Esophagus squamous epithelium (tissue), 5 donors: ENCODE measurements at regions not wholly inside any gene's neighbourhood (a gene's known extent, or its start where the extent isn't known, plus 50 kb on each side); places are given as distances from the start of the nearest gene placed in this dataset.

ENCODE experiments used
- DNase-seq: peaks from one replicate; lab custom pipeline; 2025; lab: John Stamatoyannopoulos, UW
- H3K27ac ChIP-seq, 4 donors: fragments of 200-600 bp; sonication (generic); one replicate each; pipeline ENCODE4 v1.5.1; 2016 to 2019; ENCODE audit warnings: mild to moderate bottlenecking in 1 of 4
- H3K27me3 ChIP-seq, 4 donors: fragments of 200-600 bp; sonication (generic); 1 replicate in 3 of 4; 2 replicates in 1 of 4; pipeline versions ENCODE4 v1.5.1 to v1.6.0; 2017 to 2021; ENCODE audit warnings: antibody characterized with exemption in 1 of 4
- H3K36me3 ChIP-seq, 3 donors: fragments of 200-600 bp; sonication (generic); one replicate each; pipeline ENCODE4 v1.5.1; 2016 to 2019
- H3K4me1 ChIP-seq, 3 donors: fragments of 200-600 bp; sonication (generic); one replicate each; pipeline ENCODE4 v1.5.1; 2017 to 2019
- H3K4me3 ChIP-seq, 4 donors: fragments of 200-600 bp; sonication (generic); 1 replicate in 3 of 4; 2 replicates in 1 of 4; pipeline ENCODE4 v1.5.1; 2016 to 2019; ENCODE audit warnings: mild to moderate bottlenecking in 2 of 4, moderate library complexity in 1 of 4
- H3K9me3 ChIP-seq, 3 donors: fragments of 200-600 bp; sonication (generic); one replicate each; pipeline ENCODE4 v1.5.1; 2016 to 2019
- POLR2A ChIP-seq, 4 donors: fragments of 450-650 bp; IDR thresholded peaks; one replicate each; pipeline ENCODE4 v1.6.1; 2017; ENCODE audit warnings: antibody characterized with exemption in 4 of 4, mild to moderate bottlenecking in 4 of 4, moderate library complexity in 3 of 4
- WGBS, 2 donors: methylation state at CpG; one replicate each; pipeline ENCODE4 v1.1.5; 2018; 5-methylcytosine and 5-hydroxymethylcytosine counted together
- intact Hi-C: fragments of 100-400 bp; cut with DNase I; formaldehyde crosslinking; loops from one replicate; pipeline ENCODE4 v1.15.0; 2022
- TF ChIP-seq, protein P1 (sequence below), 6 experiments: fragments of 450-650 bp in 4 of 6; fragments of 200-600 bp in 2 of 6; sonication (generic) in 2 of 6; IDR thresholded peaks; one replicate each; pipeline ENCODE4 v1.5.1; 2016 to 2019; ENCODE audit warnings: antibody characterized with exemption in 6 of 6, mild to moderate bottlenecking in 4 of 6, moderate library complexity in 4 of 6
- donor health status: DM: yes; HTN: yes; CAD: no.

DNA sequence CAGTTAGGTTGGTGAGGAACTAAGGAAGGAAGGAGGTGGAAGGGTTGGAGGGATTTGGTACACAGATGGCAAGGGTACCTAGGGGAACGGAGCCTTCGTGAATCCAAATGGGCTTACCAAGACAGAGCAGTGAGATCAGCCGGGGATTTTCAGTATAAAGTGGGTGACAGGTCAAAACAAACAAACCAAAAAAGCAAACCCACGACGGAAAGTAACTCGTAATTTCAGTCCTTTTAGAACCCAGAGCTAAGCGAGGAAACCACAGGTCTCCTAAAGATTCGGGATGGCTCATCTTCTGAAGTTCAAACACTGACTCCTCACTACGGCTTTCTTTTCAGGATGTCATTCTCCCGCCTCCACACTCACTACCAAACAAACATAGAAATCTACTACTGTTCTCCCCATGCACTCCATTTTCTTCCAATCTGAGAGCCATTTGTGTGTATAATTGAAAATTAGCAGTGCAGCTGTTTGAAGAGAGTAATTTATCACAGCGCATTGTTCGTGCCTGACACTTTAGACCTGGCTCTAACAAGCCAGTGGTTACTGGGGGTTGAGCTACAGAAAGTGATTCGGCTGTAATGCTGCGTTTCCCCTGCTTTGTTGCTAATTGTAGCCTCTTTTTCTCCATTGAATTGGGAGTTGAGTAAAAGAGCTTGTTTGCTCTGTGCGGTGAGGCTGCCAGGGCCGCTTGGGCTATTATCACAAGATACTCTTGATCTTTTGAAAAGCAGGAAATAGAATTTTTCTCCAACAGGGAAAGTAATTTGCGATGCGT, 64.7 kb upstream of the CCDC39 start:
- H3K36me3 ChIP-seq, result no peaks in the 10 kb centered on the region
- H3K4me3 ChIP-seq, result no peak overlapping the region
- no peaks in the 10 kb centered on the region for H3K4me1 ChIP-seq
- DNase-seq, result no peak
- WGBS, 2 donors, result 24 to 25% methylated on average over 18 of the region's 18 CpGs
- H3K27me3 ChIP-seq, result no peaks in the 10 kb centered on the region
- intact Hi-C loops, result no loop called here
- no peaks in the 10 kb centered on the region for H3K9me3 ChIP-seq
- TF ChIP-seq, protein P1, sequence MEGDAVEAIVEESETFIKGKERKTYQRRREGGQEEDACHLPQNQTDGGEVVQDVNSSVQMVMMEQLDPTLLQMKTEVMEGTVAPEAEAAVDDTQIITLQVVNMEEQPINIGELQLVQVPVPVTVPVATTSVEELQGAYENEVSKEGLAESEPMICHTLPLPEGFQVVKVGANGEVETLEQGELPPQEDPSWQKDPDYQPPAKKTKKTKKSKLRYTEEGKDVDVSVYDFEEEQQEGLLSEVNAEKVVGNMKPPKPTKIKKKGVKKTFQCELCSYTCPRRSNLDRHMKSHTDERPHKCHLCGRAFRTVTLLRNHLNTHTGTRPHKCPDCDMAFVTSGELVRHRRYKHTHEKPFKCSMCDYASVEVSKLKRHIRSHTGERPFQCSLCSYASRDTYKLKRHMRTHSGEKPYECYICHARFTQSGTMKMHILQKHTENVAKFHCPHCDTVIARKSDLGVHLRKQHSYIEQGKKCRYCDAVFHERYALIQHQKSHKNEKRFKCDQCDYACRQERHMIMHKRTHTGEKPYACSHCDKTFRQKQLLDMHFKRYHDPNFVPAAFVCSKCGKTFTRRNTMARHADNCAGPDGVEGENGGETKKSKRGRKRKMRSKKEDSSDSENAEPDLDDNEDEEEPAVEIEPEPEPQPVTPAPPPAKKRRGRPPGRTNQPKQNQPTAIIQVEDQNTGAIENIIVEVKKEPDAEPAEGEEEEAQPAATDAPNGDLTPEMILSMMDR (IDR thresholded peaks at IDR 0.05), result no peak
- TF ChIP-seq POLR2A (IDR thresholded peaks at IDR 0.05), result no peak
- H3K27ac ChIP-seq, result no peak overlapping the region

DNA sequence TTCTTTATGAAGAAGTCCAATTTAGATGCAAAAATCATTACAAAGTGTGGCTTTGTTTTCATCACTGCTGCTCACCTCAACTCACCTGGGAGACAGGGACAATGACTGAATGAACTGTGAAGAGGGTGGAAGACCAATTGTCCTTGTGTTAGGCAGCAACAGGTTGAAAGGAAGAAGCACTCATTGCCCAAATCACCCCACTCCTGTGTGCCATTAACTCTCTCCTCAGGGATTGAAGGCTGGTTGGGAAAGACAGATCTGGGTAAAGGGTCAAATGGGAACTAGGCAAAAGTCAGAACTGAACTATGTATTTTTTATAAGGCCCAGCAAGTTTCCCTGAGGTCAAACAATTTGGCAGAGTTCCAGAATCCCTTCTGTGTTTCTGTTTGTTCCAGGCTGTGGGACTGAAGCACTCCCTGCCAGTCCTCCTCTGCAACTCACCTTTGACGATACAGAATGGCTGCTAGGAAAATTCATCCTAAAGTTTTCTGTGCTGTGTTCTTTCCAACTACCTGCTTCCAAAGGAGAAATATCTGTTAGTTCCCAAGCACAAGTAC, 68.6 kb upstream of the CCDC39 start:
- 33 to 44% methylated on average over 1 of the region's 1 CpG for WGBS, 2 donors
- H3K4me3 ChIP-seq, result no peak overlapping the region
- no peaks in the 10 kb centered on the region for H3K9me3 ChIP-seq
- TF ChIP-seq, protein P1 (IDR thresholded peaks at IDR 0.05), result no peak
- TF ChIP-seq POLR2A (IDR thresholded peaks at IDR 0.05), result no peak
- no peaks in the 10 kb centered on the region for H3K36me3 ChIP-seq
- no peaks in the 10 kb centered on the region for H3K27me3 ChIP-seq
- intact Hi-C loops, result no loop called here
- DNase-seq, result no peak
- no peak overlapping the region for H3K27ac ChIP-seq
- no peaks in the 10 kb centered on the region for H3K4me1 ChIP-seq

DNA sequence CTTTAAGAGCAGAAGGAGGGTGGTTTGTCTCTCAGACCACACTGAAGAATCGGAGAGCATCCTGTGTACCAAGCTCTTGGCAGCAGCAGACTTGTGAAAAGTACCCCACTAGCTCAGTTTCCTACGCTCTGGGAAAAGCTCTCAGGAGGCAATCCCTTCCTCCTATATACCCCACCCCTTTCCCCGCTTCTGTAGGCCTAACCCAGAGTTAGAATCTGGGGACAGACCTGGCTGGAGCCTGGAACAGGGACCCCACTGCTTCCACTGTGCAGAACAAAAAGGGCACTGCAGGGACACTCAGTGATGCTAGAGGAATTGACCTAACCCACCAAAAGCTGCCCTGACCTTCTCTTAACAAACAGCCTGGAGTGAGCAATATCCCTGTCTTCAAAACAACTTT, 70.0 kb upstream of the CCDC39 start:
- Histone ChIP-seq H3K9me3 (no peaks in the 10 kb centered on the region), H3K4me3 (no peak overlapping the region), H3K27ac (no peak overlapping the region), H3K4me1 (no peaks in the 10 kb centered on the region), H3K27me3 (no peaks in the 10 kb centered on the region), H3K36me3 (no peaks in the 10 kb centered on the region)
- no peak for DNase-seq
- intact Hi-C loops, result no loop called here
- WGBS, 2 donors, result 29 to 77% methylated on average over 2 to 3 of the region's 3 CpGs
- TF ChIP-seq, protein P1 (IDR thresholded peaks at IDR 0.05), result no peak
- no peak for TF ChIP-seq POLR2A (IDR thresholded peaks at IDR 0.05)

DNA sequence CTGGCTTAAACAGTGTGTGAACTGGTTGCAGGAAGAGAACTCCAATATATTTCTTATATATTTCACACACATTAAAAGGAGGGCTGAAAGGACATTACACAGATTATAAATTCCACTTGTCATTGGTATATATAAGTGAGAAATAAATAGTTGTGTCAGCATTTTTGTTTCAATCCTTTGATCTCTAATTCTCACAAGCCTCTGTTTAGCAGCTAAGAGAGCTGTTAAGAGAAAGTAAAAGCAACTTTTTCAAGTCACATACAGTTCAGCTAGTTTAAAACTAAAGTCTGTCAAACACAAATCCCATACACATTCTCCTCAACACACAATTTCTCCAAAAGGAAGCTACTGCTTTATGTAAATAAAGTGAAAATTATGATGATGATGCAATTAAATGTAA, 70.5 kb upstream of the CCDC39 start:
- intact Hi-C loops, result no loop called here
- H3K27ac ChIP-seq, result no peak overlapping the region
- no peak overlapping the region for H3K4me3 ChIP-seq
- TF ChIP-seq, protein P1 (IDR thresholded peaks at IDR 0.05), result no peak
- TF ChIP-seq POLR2A (IDR thresholded peaks at IDR 0.05), result no peak
- no peaks in the 10 kb centered on the region for H3K27me3 ChIP-seq
- DNase-seq, result no peak
- no peaks in the 10 kb centered on the region for H3K36me3 ChIP-seq
- H3K9me3 ChIP-seq, result no peaks in the 10 kb centered on the region
- H3K4me1 ChIP-seq, result no peaks in the 10 kb centered on the region

DNA sequence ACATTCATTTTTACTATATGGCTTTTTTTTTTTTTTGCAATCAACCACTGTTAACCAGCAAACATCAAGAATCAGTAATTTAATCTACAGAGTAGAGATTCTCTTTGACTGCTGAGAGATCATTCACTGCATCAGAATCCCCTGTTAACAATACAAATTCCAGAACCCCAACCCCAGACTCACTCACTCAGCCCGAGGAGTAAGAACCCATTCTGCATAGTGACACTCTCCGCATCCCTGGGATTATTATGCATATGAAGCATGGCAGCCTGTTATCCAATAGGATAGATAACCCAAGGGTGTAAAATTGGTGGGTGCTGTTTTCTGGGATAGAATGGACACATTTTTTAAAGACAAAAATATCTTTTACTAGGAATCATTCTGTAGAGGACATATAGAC, 76.3 kb upstream of the CCDC39 start:
- TF ChIP-seq, protein P1 (IDR thresholded peaks at IDR 0.05), result no peak
- TF ChIP-seq POLR2A (IDR thresholded peaks at IDR 0.05), result no peak
- WGBS, 2 donors, result 50 to 56% methylated on average over 2 of the region's 2 CpGs
- no peaks in the 10 kb centered on the region for H3K4me1 ChIP-seq
- no peaks in the 10 kb centered on the region for H3K36me3 ChIP-seq
- H3K27me3 ChIP-seq, result no peaks in the 10 kb centered on the region
- no peak overlapping the region for H3K4me3 ChIP-seq
- DNase-seq, result no peak
- no peaks in the 10 kb centered on the region for H3K9me3 ChIP-seq
- H3K27ac ChIP-seq, result no peak overlapping the region
- intact Hi-C loops, result no loop called here
